ENCODE measurements at regions not wholly inside any gene's neighbourhood (a gene's known extent, or its start where the extent isn't known, plus 50 kb on each side); places are given as distances from the start of the nearest gene placed in this dataset.
"Not testable (repeated sequence)": the region's sequence is repeated elsewhere in the genome, so short reads cannot be mapped to it uniquely, and the experiment has no call there.

DNA sequence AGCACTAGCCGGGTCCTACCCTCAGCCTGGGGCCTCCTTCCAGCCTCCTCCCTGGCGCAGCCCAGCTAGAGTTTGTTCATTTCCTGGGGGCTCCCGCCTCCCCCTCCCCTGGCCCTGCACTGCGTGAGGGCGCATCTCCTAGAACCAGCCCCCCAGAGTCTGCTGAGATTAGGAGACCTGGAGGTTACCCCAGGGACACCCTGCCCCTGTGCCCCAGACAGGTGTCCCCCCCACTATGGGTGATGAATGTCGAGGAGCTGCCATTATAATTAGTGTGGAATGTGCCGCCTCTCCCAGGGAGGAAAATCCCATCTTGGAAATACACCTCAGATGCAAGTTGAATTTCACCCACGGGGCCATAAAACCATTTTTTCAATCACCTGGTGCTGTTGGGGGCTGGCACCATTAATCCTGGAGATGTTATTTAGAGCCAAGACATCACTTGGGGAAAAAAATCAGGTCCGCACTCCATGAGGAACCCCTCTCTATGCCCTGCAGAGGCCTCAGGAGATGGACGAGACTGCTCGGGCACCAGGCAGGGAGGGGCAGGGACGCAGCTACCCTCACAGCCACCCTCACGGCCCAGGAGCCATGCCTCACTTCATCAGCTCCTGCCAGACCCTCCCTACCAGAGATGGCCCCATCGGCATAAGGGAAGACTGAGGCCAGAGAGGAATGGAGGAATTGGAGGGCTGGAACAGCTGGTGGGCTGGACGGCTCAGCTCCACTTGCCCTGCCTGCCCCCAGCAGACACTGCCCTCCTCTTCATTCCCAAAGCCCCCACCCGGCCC lies 197.5 kb downstream of the IGLL1 start:
- H3K4me3 ChIP-seq (ENCODE audit: low read depth, low read length) = no peak overlapping the region
- no peak for DNase-seq (ENCODE audit: low read depth)
- TF ChIP-seq CTCF (IDR thresholded peaks at IDR 0.05; ENCODE audit: insufficient read depth, low read depth, low read length, missing control alignments) = no peak

- no peak for DNase-seq (ENCODE audit: low read depth)
- H3K4me3 ChIP-seq (ENCODE audit: low read depth, low read length) = no peak overlapping the region
- no peak for TF ChIP-seq CTCF (IDR thresholded peaks at IDR 0.05; ENCODE audit: insufficient read depth, low read depth, low read length, missing control alignments)
Observed at GRCh38 chr22:23381661-23382427, 198.2 kb downstream of the IGLL1 start.

DNA sequence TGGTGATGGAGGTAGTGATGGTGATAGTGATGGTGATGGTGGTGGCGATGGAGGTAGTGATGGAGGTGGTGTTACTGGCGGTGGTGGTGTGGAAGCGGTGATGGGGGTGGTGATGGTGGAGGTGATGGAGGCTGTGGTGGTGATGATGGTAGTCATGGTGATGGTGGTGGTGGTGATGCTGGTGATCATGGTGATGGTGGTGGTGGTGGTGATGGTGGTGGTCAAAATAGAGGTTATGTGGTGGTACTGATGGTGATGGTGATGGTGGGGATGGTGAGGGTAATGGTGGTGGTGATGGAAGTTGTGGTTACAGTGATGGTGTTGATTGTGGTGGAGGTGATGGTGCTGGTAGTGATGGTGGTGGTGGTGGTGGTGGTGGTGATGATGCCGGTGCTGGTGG lies 199.2 kb downstream of the IGLL1 start:
- no peak overlapping the region for H3K4me3 ChIP-seq (ENCODE audit: low read depth, low read length)
- no peak for DNase-seq (ENCODE audit: low read depth)
- no peak for TF ChIP-seq CTCF (IDR thresholded peaks at IDR 0.05; ENCODE audit: insufficient read depth, low read depth, low read length, missing control alignments)

DNA sequence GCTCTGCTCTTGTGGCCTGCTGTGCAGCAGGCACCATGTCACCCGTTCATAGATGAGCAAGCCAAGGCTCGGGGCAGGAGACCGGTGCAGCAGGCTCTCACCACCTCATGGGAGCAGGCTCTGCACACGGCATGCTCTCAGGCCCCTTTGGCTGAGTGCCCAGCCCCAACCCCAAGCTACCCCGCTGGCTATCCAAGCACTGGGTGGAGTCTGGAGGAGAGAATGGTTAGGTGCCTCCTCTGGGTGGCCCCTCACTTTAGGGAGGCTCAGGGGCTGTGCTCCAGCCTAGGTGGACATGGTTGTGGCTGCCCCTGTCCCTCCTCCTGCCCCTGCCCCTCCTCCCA lies 199.9 kb downstream of the IGLL1 start:
- no peak overlapping the region for H3K4me3 ChIP-seq (ENCODE audit: low read depth, low read length)
- no peak for DNase-seq (ENCODE audit: low read depth)
- no peak for TF ChIP-seq CTCF (IDR thresholded peaks at IDR 0.05; ENCODE audit: insufficient read depth, low read depth, low read length, missing control alignments)

DNA sequence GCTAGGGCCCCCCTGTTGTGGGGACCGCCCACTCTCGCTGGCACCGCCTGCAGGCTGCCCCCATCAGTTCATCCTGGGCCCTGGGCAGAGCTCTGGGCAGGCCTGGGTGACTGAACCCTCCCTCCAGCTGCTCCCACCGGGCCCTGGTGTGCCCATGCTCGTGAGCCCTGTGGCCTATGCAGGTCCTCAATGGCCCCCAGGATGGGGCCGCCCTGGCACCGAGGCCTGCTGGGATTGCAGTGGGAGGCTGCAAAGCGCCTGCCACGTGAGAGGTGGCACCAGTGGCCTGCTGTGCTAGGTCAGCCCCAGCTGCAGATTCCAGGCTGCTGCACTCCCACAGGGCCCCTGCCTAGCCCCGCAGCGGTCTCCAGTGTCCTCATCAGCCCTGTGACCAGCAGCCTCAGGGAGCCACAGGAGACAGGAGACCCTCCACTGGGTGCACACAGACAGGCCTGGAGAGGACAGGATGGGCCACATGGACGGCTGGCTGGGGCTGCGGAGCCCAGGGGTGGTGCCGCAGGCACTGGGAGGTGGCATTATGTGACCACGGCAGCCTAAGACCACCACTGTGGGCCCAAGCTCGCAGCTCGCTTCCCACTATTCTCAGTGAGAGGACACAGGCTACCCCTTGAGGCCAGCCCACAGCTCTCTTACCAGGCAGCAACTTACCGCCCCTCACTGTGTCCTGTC lies 199.4 kb downstream of the BCR start:
- DNase-seq (ENCODE audit: low read depth) = not testable (repeated sequence)

DNA sequence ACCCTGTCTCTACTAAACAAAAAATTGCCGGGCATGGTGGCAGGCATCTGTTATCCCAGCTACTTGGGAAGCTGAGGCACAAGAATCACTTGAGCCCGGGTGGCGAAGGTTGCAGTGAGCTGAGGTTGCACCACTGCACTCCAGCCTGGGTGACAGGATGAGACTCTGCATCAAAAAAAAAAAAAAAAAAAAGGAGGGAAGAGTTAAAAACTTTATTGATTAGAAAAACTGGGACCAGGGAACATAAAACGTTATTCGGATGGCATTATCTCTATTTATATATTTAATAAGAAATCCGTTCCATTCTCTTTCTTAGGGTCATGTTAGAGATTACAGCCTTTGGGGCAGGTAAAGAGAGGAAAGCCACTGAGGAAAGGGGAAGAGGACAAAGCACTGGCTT lies 197.5 kb downstream of the BCR start:
- H3K4me3 ChIP-seq (ENCODE audit: low read depth, low read length) = no peak overlapping the region
- DNase-seq (ENCODE audit: low read depth) = no peak
- TF ChIP-seq CTCF (IDR thresholded peaks at IDR 0.05; ENCODE audit: insufficient read depth, low read depth, low read length, missing control alignments) = no peak

More for the DNA sequence above, 199.4 kb downstream of the BCR start:
- not testable (repeated sequence) for H3K4me3 ChIP-seq (ENCODE audit: low read depth, low read length)

DNA sequence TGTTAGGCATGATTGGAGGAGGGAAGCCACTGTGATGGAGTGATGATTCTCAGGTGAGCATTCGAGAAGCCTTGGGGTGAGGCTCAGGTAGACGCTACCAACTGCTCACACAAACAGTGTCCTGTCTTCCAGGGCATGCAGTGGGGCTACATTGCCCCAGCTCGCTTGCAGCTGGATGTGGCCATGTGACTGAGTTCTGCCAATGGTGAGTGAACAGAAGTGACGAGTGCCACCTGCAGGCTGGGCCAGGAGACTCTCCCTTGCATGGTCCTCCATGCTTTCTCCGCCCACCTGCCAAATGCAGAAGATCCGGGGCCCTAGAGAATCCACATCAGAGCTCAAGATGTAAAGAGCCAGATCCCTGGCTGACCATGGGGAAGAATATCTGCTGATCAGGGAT lies 195.9 kb downstream of the BCR start:
- peak; percentile 71 for DNase-seq (ENCODE audit: low read depth)
- TF ChIP-seq CTCF (IDR thresholded peaks at IDR 0.05; ENCODE audit: insufficient read depth, low read depth, low read length, missing control alignments) = peak; percentile 64
- H3K4me3 ChIP-seq (ENCODE audit: low read depth, low read length) = no peak overlapping the region
